Transverse colon (tissue), 4 donors: ENCODE measurements at regions not wholly inside any gene's neighbourhood (a gene's known extent, or its start where the extent isn't known, plus 50 kb on each side); places are given as distances from the start of the nearest gene placed in this dataset.

Source experiments
- CTCF ChIP-seq, 5 experiments: fragments of 200-600 bp in 3 of 5; fragments of 450-650 bp in 2 of 5; sonication (generic) in 3 of 5; IDR thresholded peaks; 1 replicate in 2 of 5; 2 replicates in 3 of 5; pipeline ENCODE4 v1.5.1; 2016 to 2017; ENCODE audit warnings: antibody characterized with exemption in 5 of 5, inconsistent platforms in 3 of 5, mild to moderate bottlenecking in 2 of 5, moderate library complexity in 1 of 5
- EP300 ChIP-seq: sonication (generic); formaldehyde crosslinking; IDR thresholded peaks from one replicate; pipeline ENCODE4 v1.6.1; 2017; ENCODE audit warnings: antibody characterized with exemption, low read depth
- POLR2A ChIP-seq: fragments of 450-650 bp; IDR thresholded peaks from one replicate; pipeline ENCODE4 v1.6.1; 2016; ENCODE audit warnings: antibody characterized with exemption, mild to moderate bottlenecking, moderate library complexity
- POLR2AphosphoS5 ChIP-seq, 3 donors: sonication (generic); formaldehyde crosslinking; IDR thresholded peaks; one replicate each; pipeline ENCODE4 v1.6.1; 2016; ENCODE audit warnings: antibody characterized with exemption in 3 of 3

GRCh38 chr2:18399601-18400000 is 160.9 kb downstream of the RDH14 start:
- TF ChIP-seq CTCF (IDR thresholded peaks at IDR 0.05), result no peak
- no peak for TF ChIP-seq EP300
- TF ChIP-seq POLR2A, result no peak
- TF ChIP-seq POLR2AphosphoS5 (IDR thresholded peaks at IDR 0.05), result no peak
